GM12878 (cell line): ENCODE measurements at regions not wholly inside any gene's neighbourhood (a gene's known extent, or its start where the extent isn't known, plus 50 kb on each side); places are given as distances from the start of the nearest gene placed in this dataset.

ENCODE experiments used
- ATAC-seq: fragments of 200-7000 bp; cut with Tn5 transposase; 3 replicates; pipeline ENCODE4 v1.9.1; 2020; ENCODE audit warnings: mild to moderate bottlenecking, moderate library complexity
- BruUV-seq: library from RNA; stranded (reverse); fragments of 400-500 nt; replicated peaks from 2 replicates; lab custom pipeline; 2021; lab: Mats Ljungman, UMichigan
- CTCF ChIA-PET: fragments of 300-600 bp; sonication (Branson Sonifier 250); formaldehyde crosslinking; extraction: SDS; loops from one replicate; lab custom pipeline; 2021; ENCODE audit warnings: inconsistent platforms; lab: Yijun Ruan, JAX
- POLR2A ChIA-PET: fragments of 350-600 bp; formaldehyde crosslinking; extraction: SDS; loops from one replicate; lab custom pipeline; 2021; ENCODE audit warnings: inconsistent platforms; lab: Charles Lee
- RAD21 ChIA-PET: fragments of 300-600 bp; sonication (Branson Sonifier 250); formaldehyde crosslinking; loops from one replicate; lab custom pipeline; 2023; ENCODE audit warnings: antibody characterized with exemption; ENCODE audit not compliant: unreplicated experiment; lab: Charles Lee
- SMC1A ChIA-PET: fragments of 300-600 bp; sonication (Branson Sonifier 250); formaldehyde crosslinking; loops from one replicate; lab custom pipeline; 2023; ENCODE audit not compliant: unreplicated experiment, uncharacterized antibody; lab: Charles Lee
- DNase-seq: peaks from one replicate; pipeline ENCODE4 v3.0.0-alpha.2; 2011; ENCODE audit warnings: low read depth, low spot score
- FAIRE-seq: peaks from 3 replicates; lab custom pipeline; 2011; peaks lifted over from hg19 to GRCh38; lab: Jason Lieb, UNC
- H2AFZ ChIP-seq: 2 replicates; pipeline ENCODE4 v1.6.0; 2011; ENCODE audit warnings: low read depth, low read length, control low read depth; ENCODE audit not compliant: control insufficient read depth
- H3K27ac ChIP-seq: 2 replicates; pipeline ENCODE4 v1.5.1; 2011; ENCODE audit warnings: control low read depth; ENCODE audit not compliant: control insufficient read depth, insufficient read depth
- H3K27me3 ChIP-seq, 2 experiments: replicated peaks in 1 of 2; 2 replicates each; pipeline versions ENCODE4 v1.6.0 to v1.6.1; 2011; ENCODE audit warnings: low read length in 1 of 2; ENCODE audit not compliant: control insufficient read depth in 2 of 2, insufficient read depth in 2 of 2
- H3K36me3 ChIP-seq, 2 experiments: 2 replicates each; pipeline ENCODE4 v1.5.1; 2011; ENCODE audit warnings: low read length in 1 of 2; ENCODE audit not compliant: control insufficient read depth in 2 of 2, insufficient read depth in 2 of 2
- H3K4me1 ChIP-seq: 2 replicates; pipeline ENCODE4 v1.6.1; 2011; ENCODE audit warnings: mild to moderate bottlenecking, low read length, moderate library complexity, mixed read lengths; ENCODE audit not compliant: control insufficient read depth, insufficient read depth
- H3K4me2 ChIP-seq: 2 replicates; pipeline ENCODE4 v1.6.0; 2011; ENCODE audit warnings: control low read depth; ENCODE audit not compliant: control insufficient read depth, insufficient read depth
- H3K4me3 ChIP-seq: fragments of 200-600 bp; sonication (generic); 2 replicates; pipeline ENCODE4 v1.5.1; 2016
- H3K79me2 ChIP-seq: 2 replicates; pipeline ENCODE4 v1.6.0; 2011; ENCODE audit warnings: low read length; ENCODE audit not compliant: control insufficient read depth, insufficient read depth
- H3K9ac ChIP-seq: 2 replicates; pipeline ENCODE4 v1.8.0; 2011; ENCODE audit warnings: low read length, control low read depth, mixed read lengths; ENCODE audit not compliant: control insufficient read depth, insufficient read depth
- H3K9me3 ChIP-seq: replicated peaks from 3 replicates; pipeline ENCODE4 v1.5.1; 2011; ENCODE audit warnings: mild to moderate bottlenecking, low read length; ENCODE audit not compliant: control insufficient read depth, insufficient read depth
- H4K20me1 ChIP-seq: 2 replicates; pipeline ENCODE4 v1.6.0; 2011; ENCODE audit not compliant: control insufficient read depth, insufficient read depth
- BCL11A ChIP-seq: IDR thresholded peaks from 2 replicates; pipeline ENCODE4 v1.6.1; 2011; ENCODE audit warnings: low read depth, low read length
- CBFB ChIP-seq: IDR thresholded peaks from 2 replicates; pipeline ENCODE4 v1.6.1; 2016; ENCODE audit warnings: antibody characterized with exemption, low read depth
- CTCF ChIP-seq, 3 experiments: IDR thresholded peaks in 2 of 3; conservative IDR thresholded peaks in 1 of 3; 2 replicates each; pipeline ENCODE4 v1.5.1; 2011; ENCODE audit warnings: low read depth in 3 of 3, low read length in 3 of 3, mild to moderate bottlenecking in 3 of 3, control low read depth in 2 of 3, moderate library complexity in 2 of 3, inconsistent platforms in 1 of 3, mixed read lengths in 1 of 3; ENCODE audit not compliant: control insufficient read depth in 2 of 3, insufficient read depth in 1 of 3; ENCODE audit errors: extremely low read depth in 1 of 3
- EP300 ChIP-seq, 2 experiments: fragments of 150-350 bp in 1 of 2; IDR thresholded peaks; 2 replicates each; pipeline ENCODE4 v1.6.1; 2011 to 2012; ENCODE audit warnings: low read depth in 2 of 2, low read length in 2 of 2, borderline replicate concordance in 1 of 2, improper control_type of control experiment in 1 of 2, inconsistent platforms in 1 of 2; ENCODE audit not compliant: control insufficient read depth in 1 of 2
- HSF1 ChIP-seq: fragments of 150-350 bp; IDR thresholded peaks from 2 replicates; pipeline ENCODE4 v1.6.1; 2014; ENCODE audit warnings: mild to moderate bottlenecking, low read depth, low read length
- KAT2A ChIP-seq: conservative IDR thresholded peaks from 2 replicates; pipeline ENCODE4 v1.6.1; 2011; ENCODE audit warnings: low read depth, low read length; ENCODE audit not compliant: control insufficient read depth
- MAX ChIP-seq: IDR thresholded peaks from 2 replicates; pipeline ENCODE4 v1.6.1; 2012; ENCODE audit warnings: low read depth, low read length, improper control_type of control experiment
- NFYB ChIP-seq: IDR thresholded peaks from 2 replicates; pipeline ENCODE4 v1.6.1; 2011; ENCODE audit warnings: low read depth, mild to moderate bottlenecking, low read length, improper control_type of control experiment, moderate library complexity; ENCODE audit not compliant: insufficient read depth
- NR2C1 ChIP-seq: fragments of 450-650 bp; IDR thresholded peaks from 2 replicates; pipeline ENCODE4 v1.6.1; 2017; ENCODE audit warnings: antibody characterized with exemption, mild to moderate bottlenecking, moderate library complexity
- POU2F2 ChIP-seq: IDR thresholded peaks from 3 replicates; pipeline ENCODE4 v1.6.1; 2011; ENCODE audit warnings: low read depth, mild to moderate bottlenecking, low read length, borderline replicate concordance
- RUNX3 ChIP-seq: IDR thresholded peaks from 2 replicates; pipeline ENCODE4 v1.6.1; 2012; ENCODE audit warnings: low read length, inconsistent platforms
- SMARCA5 ChIP-seq: fragments of 450-650 bp; IDR thresholded peaks from 2 replicates; pipeline ENCODE4 v1.6.1; 2017; ENCODE audit warnings: mild to moderate bottlenecking
- SPI1 ChIP-seq: IDR thresholded peaks from 2 replicates; pipeline ENCODE4 v1.6.1; 2011; ENCODE audit warnings: low read depth, mild to moderate bottlenecking, low read length, moderate library complexity, borderline replicate concordance; ENCODE audit not compliant: insufficient read depth
- WGBS: methylation state at CpG from one replicate; pipeline ENCODE4 v1.1.6; 2016; ENCODE audit warnings: low lambda C conversion rate; ENCODE audit not compliant: insufficient replicate concordance, insufficient coverage; ENCODE audit errors: missing lambda C conversion rate; 5-methylcytosine and 5-hydroxymethylcytosine counted together
- in situ Hi-C: fragments of 300-500 bp; cut with MboI; formaldehyde crosslinking; loops from 9 replicates; pipeline ENCODE4 v1.14.3; 2018; ENCODE audit warnings: mixed read lengths
- intact Hi-C: fragments of 100-400 bp; cut with micrococcal nuclease; formaldehyde crosslinking; loops from one replicate; pipeline ENCODE4 v1.14.2; 2022; ENCODE audit not compliant: unreplicated experiment
- TF ChIP-seq, protein P1 (sequence below): fragments of 450-650 bp; IDR thresholded peaks from 2 replicates; pipeline ENCODE4 v1.6.1; 2017; ENCODE audit warnings: antibody characterized with exemption, mild to moderate bottlenecking, moderate library complexity

DNA sequence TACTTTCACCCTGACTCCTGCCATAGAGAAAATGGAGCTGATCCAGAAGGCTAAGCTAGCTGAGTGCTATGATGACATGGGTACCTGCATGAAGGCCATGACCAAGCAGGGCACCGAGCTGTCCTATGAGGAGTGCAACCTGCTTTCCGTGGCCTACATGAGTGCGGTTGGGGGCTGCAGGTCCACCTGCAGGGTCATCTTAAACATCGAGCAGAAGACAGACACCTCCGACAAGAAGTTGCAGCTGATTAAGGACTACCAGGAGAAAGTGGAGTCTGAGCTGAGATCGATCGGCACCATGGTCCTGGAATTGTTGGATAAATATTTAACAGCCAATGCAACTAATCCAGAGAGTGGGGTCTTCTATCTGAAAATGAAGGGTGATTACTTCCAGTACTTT lies 438.0 kb downstream of the TMA16 start:
- H3K79me2 ChIP-seq, result no peaks in the 10 kb centered on the region
- no peak for ATAC-seq

DNA sequence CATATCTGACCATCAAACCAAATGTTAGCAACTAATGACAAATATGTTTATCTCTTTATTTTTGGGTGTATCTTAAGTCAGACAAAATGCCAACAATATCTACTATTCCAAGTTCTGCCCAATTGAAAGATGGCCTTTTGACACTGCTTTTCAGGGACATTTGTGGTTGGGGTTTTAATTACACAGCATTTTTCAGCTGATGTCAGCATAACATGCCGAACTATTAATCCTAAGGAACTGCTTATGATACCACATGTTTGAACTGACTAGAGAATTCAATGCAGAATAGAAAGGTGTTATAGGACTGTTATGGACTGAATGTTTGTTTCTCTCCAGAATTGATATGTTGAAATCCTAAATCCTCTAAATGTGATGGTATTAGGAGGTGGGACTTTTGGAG lies 445.1 kb downstream of the TMA16 start:
- ATAC-seq (no peak), FAIRE-seq (no peak), DNase-seq (no peak)
- Histone ChIP-seq H3K79me2 (no peaks in the 10 kb centered on the region), H3K4me2 (no peak overlapping the region), H3K36me3 (no peaks in the 10 kb centered on the region), H3K4me1 (no peaks in the 10 kb centered on the region), H3K4me3 (no peak overlapping the region), H3K27ac (no peak overlapping the region), H4K20me1 (no peaks in the 10 kb centered on the region), H3K9me3 (no peaks in the 10 kb centered on the region), H3K27me3 (no peaks in the 10 kb centered on the region), H3K9ac (no peak overlapping the region), H2AFZ (no peak overlapping the region)
- WGBS, result 27% methylated on average over 1 of the region's 1 CpG
- no TSS peak for BruUV-seq
- ChIA-PET RAD21 (no interaction called here), SMC1A (no interaction called here), POLR2A (no interaction called here), CTCF (no interaction called here)
- TF ChIP-seq, protein P1, sequence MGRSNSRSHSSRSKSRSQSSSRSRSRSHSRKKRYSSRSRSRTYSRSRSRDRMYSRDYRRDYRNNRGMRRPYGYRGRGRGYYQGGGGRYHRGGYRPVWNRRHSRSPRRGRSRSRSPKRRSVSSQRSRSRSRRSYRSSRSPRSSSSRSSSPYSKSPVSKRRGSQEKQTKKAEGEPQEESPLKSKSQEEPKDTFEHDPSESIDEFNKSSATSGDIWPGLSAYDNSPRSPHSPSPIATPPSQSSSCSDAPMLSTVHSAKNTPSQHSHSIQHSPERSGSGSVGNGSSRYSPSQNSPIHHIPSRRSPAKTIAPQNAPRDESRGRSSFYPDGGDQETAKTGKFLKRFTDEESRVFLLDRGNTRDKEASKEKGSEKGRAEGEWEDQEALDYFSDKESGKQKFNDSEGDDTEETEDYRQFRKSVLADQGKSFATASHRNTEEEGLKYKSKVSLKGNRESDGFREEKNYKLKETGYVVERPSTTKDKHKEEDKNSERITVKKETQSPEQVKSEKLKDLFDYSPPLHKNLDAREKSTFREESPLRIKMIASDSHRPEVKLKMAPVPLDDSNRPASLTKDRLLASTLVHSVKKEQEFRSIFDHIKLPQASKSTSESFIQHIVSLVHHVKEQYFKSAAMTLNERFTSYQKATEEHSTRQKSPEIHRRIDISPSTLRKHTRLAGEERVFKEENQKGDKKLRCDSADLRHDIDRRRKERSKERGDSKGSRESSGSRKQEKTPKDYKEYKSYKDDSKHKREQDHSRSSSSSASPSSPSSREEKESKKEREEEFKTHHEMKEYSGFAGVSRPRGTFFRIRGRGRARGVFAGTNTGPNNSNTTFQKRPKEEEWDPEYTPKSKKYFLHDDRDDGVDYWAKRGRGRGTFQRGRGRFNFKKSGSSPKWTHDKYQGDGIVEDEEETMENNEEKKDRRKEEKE, result no peak
- TF ChIP-seq CTCF (IDR thresholded peaks at IDR 0.05 in 2 of 3, conservative IDR thresholded peaks at IDR 0.05 in 1 of 3; ENCODE audit: control insufficient read depth in 2 of 3, extremely low read depth in 1 of 3, insufficient read depth in 1 of 3, low read depth in 3 of 3, low read length in 3 of 3) (no peak), RUNX3 (no peak), KAT2A (no peak), MAX (no peak)
- in situ Hi-C loops (no loop called here), intact Hi-C loops (no loop called here)

More for the DNA sequence above, 438.0 kb downstream of the TMA16 start:
- no peaks in the 10 kb centered on the region for H4K20me1 ChIP-seq
- FAIRE-seq, result no peak
- H3K9me3 ChIP-seq, result no peaks in the 10 kb centered on the region
- no peak overlapping the region for H3K4me2 ChIP-seq
- no peak overlapping the region for H3K27ac ChIP-seq
- DNase-seq, result no peak
- H3K4me3 ChIP-seq, result no peak overlapping the region
- ChIA-PET CTCF (no interaction called here), POLR2A (no interaction called here), RAD21 (no interaction called here), SMC1A (no interaction called here)
- no peaks in the 10 kb centered on the region for H3K36me3 ChIP-seq
- in situ Hi-C loops (no loop called here), intact Hi-C loops (no loop called here)
- 28% methylated on average over 7 of the region's 7 CpGs for WGBS
- no peaks in the 10 kb centered on the region for H3K4me1 ChIP-seq
- no peak overlapping the region for H2AFZ ChIP-seq
- TF ChIP-seq RUNX3, result no peak
- no peak for TF ChIP-seq NR2C1
- TF ChIP-seq EP300 (IDR thresholded peaks at IDR 0.05; ENCODE audit: borderline replicate concordance in 1 of 2, control insufficient read depth in 1 of 2, low read depth in 2 of 2, low read length in 2 of 2), result no peak
- no peak for TF ChIP-seq CBFB
- no peak for TF ChIP-seq HSF1
- TF ChIP-seq SMARCA5, result no peak
- no peak for TF ChIP-seq NFYB
- TF ChIP-seq POU2F2, result no peak
- no peak for TF ChIP-seq BCL11A
- TF ChIP-seq SPI1, result no peak
- H3K27me3 ChIP-seq, result no peaks in the 10 kb centered on the region
- H3K9ac ChIP-seq, result no peak overlapping the region
- BruUV-seq, result no TSS peak
